ENCODE measurements at regions not wholly inside any gene's neighbourhood (a gene's known extent, or its start where the extent isn't known, plus 50 kb on each side); places are given as distances from the start of the nearest gene placed in this dataset.

GRCh38 chr12:113659416-113659815 is 187.7 kb upstream of the LHX5 start:
- Mint-ChIP-seq H3K9me3 (peaks cover 23% of the 10 kb centered on the region), H3K27ac (no peak overlapping the region), H3K36me3 (no peaks in the 10 kb centered on the region), H3K4me1 (no peaks in the 10 kb centered on the region), H3K27me3 (ENCODE audit: low read depth) (peaks cover 32% of the 10 kb centered on the region), H3K4me3 (no peak overlapping the region)
- TF ChIP-seq CTCF (IDR thresholded peaks at IDR 0.05; ENCODE audit: unreplicated experiment) = no peak
- DNase-seq (ENCODE audit: low spot score in 2 of 2, unreplicated experiment in 2 of 2) = no peak

- TF ChIP-seq CTCF (IDR thresholded peaks at IDR 0.05; ENCODE audit: unreplicated experiment) = no peak
- DNase-seq (ENCODE audit: low spot score in 2 of 2, unreplicated experiment in 2 of 2) = no peak
- no peak overlapping the region for H3K27ac Mint-ChIP-seq
- peaks cover 23% of the 10 kb centered on the region for H3K9me3 Mint-ChIP-seq
- H3K27me3 Mint-ChIP-seq (ENCODE audit: low read depth) = peaks cover 32% of the 10 kb centered on the region
- H3K4me1 Mint-ChIP-seq = no peaks in the 10 kb centered on the region
- H3K4me3 Mint-ChIP-seq = no peak overlapping the region
- no peaks in the 10 kb centered on the region for H3K36me3 Mint-ChIP-seq
Measured at GRCh38 chr12:113659015-113659414, 187.3 kb upstream of the LHX5 start.

GRCh38 chr12:113658006-113658655 is 186.5 kb upstream of the LHX5 start:
- H3K36me3 Mint-ChIP-seq = no peaks in the 10 kb centered on the region
- H3K27me3 Mint-ChIP-seq (ENCODE audit: low read depth) = peaks cover 34% of the 10 kb centered on the region
- no peak for TF ChIP-seq CTCF (IDR thresholded peaks at IDR 0.05; ENCODE audit: unreplicated experiment)
- DNase-seq (ENCODE audit: low spot score in 2 of 2, unreplicated experiment in 2 of 2) = no peak
- no peaks in the 10 kb centered on the region for H3K4me1 Mint-ChIP-seq
- H3K4me3 Mint-ChIP-seq = no peak overlapping the region
- no peak overlapping the region for H3K27ac Mint-ChIP-seq
- peaks cover 30% of the 10 kb centered on the region for H3K9me3 Mint-ChIP-seq

- H3K27me3 Mint-ChIP-seq (ENCODE audit: low read depth) = peaks cover 25% of the 10 kb centered on the region
- DNase-seq (ENCODE audit: low spot score in 2 of 2, unreplicated experiment in 2 of 2) = no peak
- no peaks in the 10 kb centered on the region for H3K4me1 Mint-ChIP-seq
- H3K27ac Mint-ChIP-seq = no peak overlapping the region
- H3K36me3 Mint-ChIP-seq = no peaks in the 10 kb centered on the region
- no peak for TF ChIP-seq CTCF (IDR thresholded peaks at IDR 0.05; ENCODE audit: unreplicated experiment)
- H3K4me3 Mint-ChIP-seq = no peak overlapping the region
- peaks cover 30% of the 10 kb centered on the region for H3K9me3 Mint-ChIP-seq
Measured at GRCh38 chr12:113655919-113656318, 184.2 kb upstream of the LHX5 start.

- TF ChIP-seq CTCF (IDR thresholded peaks at IDR 0.05; ENCODE audit: unreplicated experiment) = no peak
- Mint-ChIP-seq H3K36me3 (no peaks in the 10 kb centered on the region), H3K4me1 (no peaks in the 10 kb centered on the region), H3K27me3 (ENCODE audit: low read depth) (peaks cover 23% of the 10 kb centered on the region), H3K4me3 (no peak overlapping the region), H3K27ac (no peak overlapping the region), H3K9me3 (peaks cover 30% of the 10 kb centered on the region)
- DNase-seq (ENCODE audit: low spot score in 2 of 2, unreplicated experiment in 2 of 2) = no peak
Measured at GRCh38 chr12:113655479-113655878, 183.8 kb upstream of the LHX5 start.

GRCh38 chr12:113651662-113652061 is 180.0 kb upstream of the LHX5 start:
- Mint-ChIP-seq H3K36me3 (no peaks in the 10 kb centered on the region), H3K4me3 (no peak overlapping the region), H3K27ac (no peak overlapping the region), H3K4me1 (peaks cover 2% of the 10 kb centered on the region), H3K9me3 (peaks cover 20% of the 10 kb centered on the region), H3K27me3 (ENCODE audit: low read depth) (peaks cover 23% of the 10 kb centered on the region)
- TF ChIP-seq CTCF (IDR thresholded peaks at IDR 0.05; ENCODE audit: unreplicated experiment) = no peak
- DNase-seq (ENCODE audit: low spot score in 2 of 2, unreplicated experiment in 2 of 2) = no peak

All from mesothelial cell of epicardium (in vitro differentiated cells).